ENCODE measurements at regions not wholly inside any gene's neighbourhood (a gene's known extent, or its start where the extent isn't known, plus 50 kb on each side); places are given as distances from the start of the nearest gene placed in this dataset.

DNA sequence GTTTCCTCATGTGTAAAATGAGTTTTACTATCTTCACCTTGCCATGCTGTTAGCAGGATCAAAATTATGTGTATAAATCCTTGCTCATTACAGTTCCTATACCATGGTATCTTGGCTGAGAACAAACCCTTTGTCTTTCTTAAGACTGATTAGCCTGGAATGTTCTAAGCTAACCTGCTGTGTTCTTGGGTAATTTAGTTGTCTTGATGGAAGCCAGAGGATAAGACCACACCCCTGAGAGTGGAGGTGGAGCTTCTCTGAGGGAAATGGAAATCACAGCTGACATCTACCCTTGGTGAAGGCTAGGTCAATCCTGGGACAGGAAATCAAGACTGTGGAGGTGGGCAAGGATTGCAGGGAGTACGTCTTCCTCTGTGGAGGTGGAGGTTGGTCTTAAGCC, 206.1 kb upstream of the ARHGAP20 start:
- DNase-seq: no peak

- DNase-seq: no peak
These were observed 200.2 kb upstream of the ARHGAP20 start for GRCh38 chr11:110912437-110912836.

- no peak for DNase-seq
These were observed 198.1 kb upstream of the ARHGAP20 start for GRCh38 chr11:110910384-110910783.

- DNase-seq: no peak
These were observed 197.1 kb upstream of the ARHGAP20 start for GRCh38 chr11:110909336-110909735.

GRCh38 chr11:110908401-110909105, 196.3 kb upstream of the ARHGAP20 start:
- no peak for DNase-seq

- no peak for DNase-seq
These were observed 195.4 kb upstream of the ARHGAP20 start for GRCh38 chr11:110907629-110908028.

DNA sequence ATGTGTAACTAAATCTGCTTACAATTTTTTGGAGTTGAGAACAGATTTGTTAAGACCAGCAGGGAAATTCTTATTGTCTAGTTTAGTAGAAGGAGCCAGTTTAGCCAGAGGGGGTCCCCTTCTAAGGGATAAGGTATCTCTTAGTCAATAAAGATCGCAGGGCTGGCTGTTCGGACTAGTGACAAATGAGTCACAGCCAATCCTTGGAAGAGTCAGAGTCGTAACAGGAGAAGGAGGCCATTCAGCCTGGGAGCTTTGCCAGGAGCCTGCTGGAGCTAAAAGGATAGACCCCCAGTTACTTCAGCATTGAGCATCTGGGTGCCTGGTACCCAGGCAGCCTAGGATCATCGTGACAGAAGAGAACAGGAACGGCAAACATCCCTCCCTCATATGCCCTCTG, 191.6 kb upstream of the ARHGAP20 start:
- no peak for DNase-seq

- no peak for DNase-seq
These were observed 191.1 kb upstream of the ARHGAP20 start for GRCh38 chr11:110903378-110903777.

DNA sequence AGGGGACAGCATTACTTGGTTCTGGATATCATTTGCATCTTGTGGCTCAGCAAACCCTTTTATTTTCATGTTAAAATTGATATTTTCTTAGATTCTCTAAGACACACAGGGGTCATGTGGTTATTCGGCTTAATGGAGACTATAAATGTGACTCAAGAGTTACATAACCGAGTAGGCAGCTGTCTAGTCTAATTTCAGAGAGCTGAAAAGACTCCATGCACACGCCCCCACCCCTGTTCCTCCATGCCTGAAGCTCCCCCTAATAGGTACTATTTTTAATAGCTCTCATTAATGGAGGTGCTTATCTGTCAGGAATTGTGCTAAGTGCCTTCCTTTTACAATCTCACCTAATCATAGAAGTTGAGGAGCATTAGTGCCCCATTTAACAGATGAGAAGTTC, 189.2 kb upstream of the ARHGAP20 start:
- DNase-seq: no peak

DNA sequence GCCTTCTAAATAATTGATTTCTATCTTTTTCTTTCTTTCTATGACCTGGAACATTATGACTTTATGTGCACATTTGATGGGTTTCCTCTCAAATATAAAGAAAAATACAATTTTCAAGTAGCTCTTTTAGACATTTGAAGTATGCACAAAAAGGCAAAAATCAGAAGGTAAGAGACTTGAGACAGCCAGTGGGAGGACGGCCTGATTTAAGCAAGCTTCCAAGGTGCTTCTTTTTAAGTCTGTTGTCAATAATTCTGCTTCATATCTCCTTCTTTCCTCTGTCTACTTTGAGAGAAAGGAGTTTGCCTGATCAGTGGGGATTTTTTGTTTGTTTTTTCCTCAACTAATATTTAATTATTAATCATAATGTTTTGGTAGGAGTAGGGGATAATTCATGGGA, 188.2 kb upstream of the ARHGAP20 start:
- DNase-seq: no peak

DNA sequence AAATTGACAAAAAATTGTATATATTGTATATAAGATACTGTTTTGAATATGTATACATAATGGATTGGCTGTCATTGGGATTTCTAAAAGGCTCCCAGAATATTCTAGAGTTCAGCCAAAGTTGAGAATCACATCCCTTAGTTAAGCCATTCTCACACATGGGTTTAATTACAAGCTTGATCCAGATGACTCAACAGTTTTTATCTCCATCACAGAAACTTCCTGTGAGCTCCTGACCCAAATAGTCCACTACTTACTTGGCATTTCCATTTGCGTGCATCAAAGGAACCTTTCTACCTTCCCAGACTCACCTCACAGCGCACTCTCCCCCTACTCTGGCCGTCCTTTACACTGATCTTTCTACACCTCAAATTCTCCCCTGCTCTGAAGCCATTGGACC, 184.8 kb upstream of the ARHGAP20 start:
- no peak for DNase-seq

DNA sequence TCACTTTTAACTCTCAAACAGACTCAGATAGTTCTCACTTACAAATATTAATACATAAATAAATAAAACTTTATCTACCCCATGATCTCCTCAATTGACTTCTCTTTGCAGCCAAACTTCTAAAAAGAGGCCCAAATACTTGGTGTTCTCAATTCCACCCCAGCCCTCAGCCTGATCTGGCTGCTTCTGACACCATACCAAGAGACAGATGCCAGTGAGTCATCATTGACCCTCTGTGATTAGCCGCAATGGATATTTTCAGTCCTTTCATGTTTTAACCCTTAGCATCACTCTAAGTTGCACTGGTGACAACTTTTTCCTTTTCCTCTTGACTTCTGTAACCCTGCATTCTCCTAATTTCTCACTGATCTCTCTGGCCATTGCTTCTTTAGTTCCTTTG, 184.1 kb upstream of the ARHGAP20 start:
- DNase-seq: peak; percentile 64

- no peak for DNase-seq
These were observed 182.0 kb upstream of the ARHGAP20 start for GRCh38 chr11:110894224-110894623.

DNA sequence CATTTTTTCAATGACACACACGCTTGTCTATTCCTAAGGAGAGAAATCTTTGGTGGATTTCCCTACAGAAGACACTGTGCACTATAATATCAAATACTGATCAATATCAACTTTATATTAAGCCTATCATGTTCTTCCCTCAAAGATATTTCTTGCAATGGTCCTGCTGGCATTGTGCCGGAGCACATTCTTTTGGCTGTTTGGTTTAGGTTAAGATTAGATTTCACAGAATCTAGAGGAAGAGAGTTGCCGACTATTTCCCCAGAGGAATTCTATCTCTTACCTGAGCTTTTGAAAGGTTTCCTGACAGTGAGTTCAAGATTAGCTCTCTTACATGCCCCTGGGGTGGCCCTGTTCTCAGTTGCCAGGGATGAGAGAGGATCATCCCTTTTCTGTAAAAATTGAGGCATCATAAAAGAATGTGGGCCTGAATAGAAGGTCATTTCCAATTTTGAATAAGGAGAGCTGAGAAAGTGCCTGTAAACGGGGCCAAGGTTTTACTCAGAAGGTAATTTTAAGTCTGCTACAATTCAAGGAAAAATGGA, 180.6 kb upstream of the ARHGAP20 start:
- no peak for DNase-seq

DNA sequence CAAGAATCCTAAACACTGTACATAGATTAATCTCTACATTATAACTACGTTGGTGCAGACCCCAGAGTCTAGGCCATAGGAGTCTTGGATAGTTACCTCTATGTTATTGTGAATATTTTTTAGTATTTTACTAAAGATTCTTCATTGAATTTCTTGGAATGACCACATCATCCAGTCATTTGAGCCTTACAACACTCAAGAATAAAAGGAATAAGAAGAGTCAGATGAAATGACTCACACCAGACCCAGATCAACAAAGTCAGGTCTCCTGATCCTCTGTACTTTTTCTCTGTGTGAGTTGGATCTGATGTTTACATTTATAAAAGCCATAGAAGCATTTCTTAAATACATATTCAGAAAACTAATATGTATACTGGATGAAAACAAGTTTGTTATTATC, 179.2 kb upstream of the ARHGAP20 start:
- DNase-seq: no peak

DNA sequence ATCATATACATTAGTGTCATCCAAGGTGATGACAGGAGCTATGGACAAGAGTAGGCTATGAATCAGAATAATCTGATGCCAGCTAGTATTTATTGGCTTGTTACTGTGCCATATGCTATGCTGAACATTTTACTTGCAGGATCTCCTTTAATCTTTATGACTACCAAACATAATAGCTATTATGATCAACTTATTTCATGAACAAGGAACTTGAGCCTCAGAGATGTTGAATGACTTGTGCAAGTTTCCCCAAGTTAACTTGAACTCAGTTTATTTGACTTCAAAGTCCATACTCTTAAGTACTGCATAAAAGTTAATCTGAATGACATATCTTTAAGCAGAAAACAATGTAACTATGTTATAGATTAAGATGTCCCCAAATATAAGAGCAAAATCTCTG, 178.8 kb upstream of the ARHGAP20 start:
- DNase-seq: no peak

- DNase-seq: no peak
These were observed 174.2 kb upstream of the ARHGAP20 start for GRCh38 chr11:110886288-110886970.

GRCh38 chr11:110883256-110883655, 171.0 kb upstream of the ARHGAP20 start:
- no peak for DNase-seq

DNA sequence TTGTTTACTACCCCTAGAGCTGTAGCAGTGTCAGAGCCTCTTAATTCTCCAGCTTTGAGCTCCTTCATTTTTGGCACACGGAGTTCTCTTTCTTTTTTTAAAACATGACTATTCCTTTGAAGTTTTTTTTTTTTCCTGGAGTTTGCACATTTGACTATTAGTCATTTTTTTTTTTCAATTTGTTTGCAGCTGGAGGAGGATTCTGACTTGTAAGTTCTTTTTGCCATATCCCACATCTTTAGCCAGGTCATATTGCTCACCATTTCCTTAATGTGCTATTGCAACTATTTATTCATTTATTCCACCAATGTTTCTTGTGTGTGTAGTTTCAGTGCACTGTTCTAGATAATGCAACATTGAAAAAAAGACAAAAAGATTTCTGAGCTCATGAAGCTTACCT, 166.3 kb upstream of the ARHGAP20 start:
- no peak for DNase-seq

GRCh38 chr11:110874437-110875030, 162.3 kb upstream of the ARHGAP20 start:
- no peak for DNase-seq

DNA sequence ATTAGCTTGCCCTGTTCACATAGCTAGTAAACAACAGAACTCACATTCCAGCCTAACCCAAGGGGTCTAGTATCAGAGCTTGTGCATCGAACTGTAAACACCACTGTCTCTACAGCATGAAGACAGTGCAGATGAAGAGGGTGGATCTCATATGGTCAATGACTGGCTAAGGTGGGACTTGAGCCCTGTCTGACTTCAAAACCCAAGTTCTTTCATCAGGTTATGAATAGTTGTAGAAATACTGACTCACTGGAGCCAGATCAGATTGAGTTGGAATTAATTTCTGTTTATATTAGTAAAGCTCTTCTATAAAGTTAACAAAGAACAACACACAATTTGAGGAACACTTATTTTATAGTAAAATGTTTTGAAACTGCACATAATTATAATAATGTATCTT, 161.7 kb upstream of the ARHGAP20 start:
- DNase-seq: no peak

- DNase-seq: no peak
These were observed 158.7 kb upstream of the ARHGAP20 start for GRCh38 chr11:110870816-110871522.

DNA sequence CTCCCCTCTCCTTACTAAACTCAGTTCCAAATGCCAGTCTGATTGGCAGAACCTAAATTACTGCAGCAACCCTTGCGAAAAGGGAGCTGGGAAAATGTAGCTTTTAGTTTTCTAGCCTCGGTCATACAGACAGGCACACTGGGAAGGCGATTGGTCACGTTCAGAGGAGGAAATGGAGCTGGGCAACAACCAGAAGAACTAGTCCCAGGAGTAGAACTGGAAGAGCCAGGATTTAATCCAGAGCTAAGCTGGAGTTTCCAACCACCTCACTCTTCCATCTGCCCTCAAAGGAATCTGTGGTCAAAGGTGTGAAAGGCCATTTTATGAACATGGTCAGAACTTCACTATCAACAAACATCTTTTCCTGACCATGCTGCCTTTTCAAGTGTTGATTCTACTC, 155.7 kb upstream of the ARHGAP20 start:
- DNase-seq: no peak
